Spinal cord (tissue), 9 donors: ENCODE measurements at regions not wholly inside any gene's neighbourhood (a gene's known extent, or its start where the extent isn't known, plus 50 kb on each side); places are given as distances from the start of the nearest gene placed in this dataset.
"Not testable (repeated sequence)": the region's sequence is repeated elsewhere in the genome, so short reads cannot be mapped to it uniquely, and the experiment has no call there.

ENCODE experiments used
- DNase-seq, 6 donors: peaks; one replicate each; pipeline versions ENCODE4 v3.0.0 to v3.0.0-alpha.2; 2013 to 2015; ENCODE audit warnings: low spot score in 6 of 6, low read depth in 4 of 6
- H3K27ac ChIP-seq: one replicate; pipeline ENCODE4 v1.5.1; 2013; ENCODE audit warnings: low read depth, low read length, control low read depth
- H3K27me3 ChIP-seq: one replicate; pipeline ENCODE4 v1.6.1; 2013; ENCODE audit warnings: low read length; ENCODE audit not compliant: control insufficient read depth, insufficient read depth
- H3K36me3 ChIP-seq: one replicate; pipeline ENCODE4 v1.6.1; 2013; ENCODE audit warnings: low read length; ENCODE audit not compliant: control insufficient read depth, insufficient read depth
- H3K4me1 ChIP-seq: one replicate; pipeline ENCODE4 v1.6.1; 2013; ENCODE audit warnings: low read length; ENCODE audit not compliant: control insufficient read depth, insufficient read depth
- H3K4me3 ChIP-seq: one replicate; pipeline ENCODE4 v1.5.1; 2013; ENCODE audit warnings: low read depth, low read length, control low read depth
- H3K9me3 ChIP-seq: one replicate; pipeline ENCODE4 v1.6.1; 2013; ENCODE audit warnings: low read length; ENCODE audit not compliant: control insufficient read depth, insufficient read depth
- WGBS: methylation state at CpG from one replicate; pipeline ENCODE4 v1.1.5; 2013; ENCODE audit warnings: missing lambda C conversion rate; ENCODE audit not compliant: insufficient coverage; 5-methylcytosine and 5-hydroxymethylcytosine counted together
- donor health status: healthy.

DNA sequence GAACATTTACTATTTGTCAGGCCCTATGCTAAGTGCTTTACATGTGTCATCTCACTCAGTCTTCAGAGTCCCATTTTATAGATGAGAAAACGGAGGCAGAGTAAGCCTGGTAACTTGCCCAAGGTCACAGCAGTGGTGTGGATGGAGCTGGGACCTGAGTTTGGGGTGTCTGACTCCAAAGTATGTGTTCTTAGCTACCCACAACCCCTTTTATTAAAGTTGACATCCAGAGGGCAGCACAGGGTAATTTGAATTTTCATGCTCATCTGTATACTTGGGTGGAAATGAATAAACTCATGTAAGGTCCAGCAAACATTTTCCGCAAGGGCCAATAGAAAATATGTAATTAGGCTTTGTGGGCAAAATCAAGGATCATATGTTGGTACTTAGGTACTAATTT is 93.4 kb upstream of the SLC25A48 start:
- no peak overlapping the region for H3K27ac ChIP-seq
- no peak overlapping the region for H3K4me3 ChIP-seq
- no peaks in the 10 kb centered on the region for H3K4me1 ChIP-seq
- no peaks in the 10 kb centered on the region for H3K36me3 ChIP-seq
- no peaks in the 10 kb centered on the region for H3K9me3 ChIP-seq
- WGBS, result 100% methylated on average over 1 of the region's 2 CpGs
- DNase-seq, result no peak
- no peaks in the 10 kb centered on the region for H3K27me3 ChIP-seq

DNA sequence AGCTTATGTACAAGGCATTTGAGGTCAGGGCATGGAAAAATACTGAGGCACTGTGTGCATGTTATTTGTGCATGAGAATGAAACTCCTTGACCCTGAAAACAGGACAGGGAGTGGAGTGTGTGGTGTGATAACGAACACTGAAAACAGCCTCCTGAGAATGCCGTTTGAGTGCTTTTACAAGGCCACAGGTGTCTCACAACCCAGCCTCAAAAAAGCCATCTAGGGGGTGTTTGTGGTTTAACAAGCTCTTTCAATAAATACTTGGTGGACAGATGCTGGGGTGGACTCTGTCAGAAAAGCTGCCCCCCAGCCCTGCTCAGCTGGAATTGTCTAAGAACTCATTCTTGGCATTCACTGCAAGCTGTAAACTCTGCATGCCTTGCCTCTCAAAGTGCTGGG is 94.0 kb upstream of the SLC25A48 start:
- 38% methylated on average over 1 of the region's 2 CpGs for WGBS
- no peaks in the 10 kb centered on the region for H3K36me3 ChIP-seq
- no peak overlapping the region for H3K27ac ChIP-seq
- no peak for DNase-seq
- no peaks in the 10 kb centered on the region for H3K9me3 ChIP-seq
- H3K4me3 ChIP-seq, result no peak overlapping the region
- no peaks in the 10 kb centered on the region for H3K4me1 ChIP-seq
- no peaks in the 10 kb centered on the region for H3K27me3 ChIP-seq

DNA sequence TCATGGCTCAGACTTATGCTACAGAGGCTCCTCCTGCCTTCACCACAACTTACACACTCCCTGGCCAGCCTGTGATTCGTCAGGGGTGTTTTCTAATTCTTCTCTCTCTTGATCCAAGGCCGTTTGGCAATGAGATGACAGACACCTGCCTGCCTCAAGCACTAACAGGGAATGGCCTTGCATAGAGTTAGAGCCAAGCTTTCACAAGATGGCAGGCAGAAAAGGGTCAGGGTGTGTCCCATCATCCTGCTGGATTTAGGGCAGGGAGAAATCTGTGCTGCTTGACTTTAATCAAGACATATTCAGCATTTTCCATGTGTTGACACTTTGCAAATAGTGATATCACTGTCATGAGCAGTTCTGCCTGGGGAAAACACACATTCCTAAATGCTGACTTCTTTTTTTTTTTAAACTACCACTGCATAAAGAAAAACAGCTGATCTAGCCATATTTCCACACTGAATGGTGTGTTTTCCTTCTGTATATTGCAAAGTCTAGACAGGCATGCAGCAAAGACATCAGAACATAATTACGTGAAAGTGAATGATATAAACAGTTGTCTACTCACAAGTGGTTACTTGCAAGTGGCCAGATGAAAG is 95.0 kb upstream of the SLC25A48 start:
- 60% methylated on average over 1 of the region's 3 CpGs for WGBS
- no peak overlapping the region for H3K4me3 ChIP-seq
- DNase-seq, result peak in 2 of 6 donors; percentile 11 to 18
- no peaks in the 10 kb centered on the region for H3K36me3 ChIP-seq
- no peak overlapping the region for H3K27ac ChIP-seq
- H3K27me3 ChIP-seq, result no peaks in the 10 kb centered on the region
- H3K9me3 ChIP-seq, result no peaks in the 10 kb centered on the region
- H3K4me1 ChIP-seq, result no peaks in the 10 kb centered on the region

DNA sequence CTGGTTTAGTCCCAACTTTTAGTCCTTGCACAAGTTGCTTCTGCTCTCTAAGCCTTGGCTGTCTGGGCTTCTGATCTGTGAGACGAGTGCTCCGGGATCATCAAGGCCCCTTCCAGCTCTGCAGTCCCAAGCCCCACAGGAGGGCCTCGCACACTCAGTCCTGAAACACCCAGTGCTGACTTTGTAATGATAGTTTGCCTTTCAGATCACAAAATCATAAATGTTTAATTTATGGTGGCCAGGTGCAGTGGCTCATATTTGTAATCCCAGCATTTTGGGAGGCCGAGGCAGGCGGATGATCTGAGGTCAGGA is 95.9 kb upstream of the SLC25A48 start:
- no peaks in the 10 kb centered on the region for H3K9me3 ChIP-seq
- 100% methylated on average over 2 of the region's 5 CpGs for WGBS
- no peaks in the 10 kb centered on the region for H3K36me3 ChIP-seq
- no peak overlapping the region for H3K27ac ChIP-seq
- H3K4me3 ChIP-seq, result no peak overlapping the region
- DNase-seq, result no peak
- no peaks in the 10 kb centered on the region for H3K4me1 ChIP-seq
- no peaks in the 10 kb centered on the region for H3K27me3 ChIP-seq

DNA sequence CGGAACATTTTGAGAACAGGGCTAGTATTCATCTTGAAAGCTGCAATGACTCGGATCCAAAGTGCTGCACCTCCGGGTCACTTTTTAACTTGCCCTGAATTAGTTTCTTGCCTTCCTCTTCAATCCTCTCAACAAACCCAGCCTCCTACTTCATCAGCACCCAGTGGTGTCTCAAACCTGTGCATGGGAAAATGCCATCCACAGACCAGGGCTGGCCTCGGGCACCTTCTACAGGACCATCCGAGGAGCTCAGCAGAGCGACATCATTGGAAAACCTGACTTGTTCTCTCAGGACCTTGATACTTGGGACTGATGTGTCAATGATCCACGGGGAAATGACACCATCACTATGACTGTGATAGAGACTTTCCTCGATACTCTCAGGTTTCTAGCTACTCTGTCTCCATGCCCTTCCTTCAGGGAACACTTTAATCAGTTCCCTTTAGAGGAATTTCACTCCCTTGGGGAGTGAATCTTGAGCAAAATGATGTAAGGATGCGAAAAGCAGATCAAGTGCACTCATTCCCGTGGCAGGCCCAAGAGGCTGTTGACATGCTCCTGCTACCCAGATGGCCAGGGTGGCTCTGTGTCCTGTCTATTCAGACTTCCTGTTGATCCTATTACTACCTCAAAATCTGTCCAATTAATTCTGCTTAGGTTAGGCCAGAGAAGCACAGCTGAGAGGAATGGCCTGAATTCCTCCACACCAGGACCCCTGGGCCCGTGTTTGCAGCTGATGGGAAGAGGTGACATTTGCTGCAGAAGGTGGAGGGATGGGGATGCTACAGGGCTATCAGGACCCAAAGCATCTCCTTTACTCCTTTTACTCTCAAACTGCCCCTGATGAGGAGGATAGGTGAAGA is 96.5 kb upstream of the SLC25A48 start:
- Histone ChIP-seq H3K9me3 (no peaks in the 10 kb centered on the region), H3K4me1 (no peaks in the 10 kb centered on the region), H3K4me3 (no peak overlapping the region), H3K27me3 (no peaks in the 10 kb centered on the region), H3K36me3 (no peaks in the 10 kb centered on the region), H3K27ac (no peak overlapping the region)
- WGBS, result 88% methylated on average over 9 of the region's 11 CpGs
- no peak for DNase-seq

DNA sequence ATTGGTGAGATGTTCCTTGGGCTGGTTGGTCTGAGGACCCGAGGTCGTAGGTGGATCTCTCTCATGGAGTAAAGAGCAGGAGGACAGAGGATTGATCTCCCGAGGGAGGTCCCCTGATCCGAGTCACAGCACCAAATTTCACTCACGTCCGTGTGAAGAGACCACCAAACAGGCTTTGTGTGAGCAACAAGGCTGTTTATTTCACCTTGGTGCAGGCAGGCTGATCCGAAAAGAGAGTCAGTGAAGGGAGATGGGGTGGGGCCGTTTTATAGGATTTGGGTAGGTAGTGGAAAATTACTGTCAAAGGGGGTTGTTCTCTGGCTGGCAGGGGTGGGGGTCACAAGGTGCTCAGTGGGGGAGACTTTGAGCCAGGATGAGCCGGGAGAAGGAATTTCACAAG is 97.5 kb upstream of the SLC25A48 start:
- not testable (repeated sequence) for H3K4me3 ChIP-seq, DNase-seq, H3K27ac ChIP-seq, H3K27me3 ChIP-seq, H3K9me3 ChIP-seq, H3K4me1 ChIP-seq, H3K36me3 ChIP-seq
- WGBS, result 84% methylated on average over 8 of the region's 9 CpGs

DNA sequence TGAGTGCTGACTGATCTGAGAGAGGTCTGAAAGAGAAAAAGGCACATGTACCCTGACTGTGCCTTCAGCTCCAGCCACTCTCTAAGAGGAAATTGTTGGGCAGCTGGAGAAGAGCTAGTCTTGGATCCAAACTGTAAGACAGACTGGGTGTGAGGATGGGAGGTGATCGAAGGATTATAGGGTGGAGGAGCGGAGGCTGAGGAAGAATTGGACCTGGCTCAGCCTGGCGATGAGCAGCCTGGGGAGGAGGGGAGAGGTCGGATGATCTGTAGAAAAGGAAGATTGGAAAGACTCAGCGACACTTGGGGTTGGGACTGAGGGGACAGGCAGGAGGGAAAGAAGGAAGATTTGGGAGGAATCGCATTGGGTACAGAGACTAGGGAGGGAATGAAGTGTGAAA is 98.6 kb upstream of the SLC25A48 start:
- Histone ChIP-seq H3K4me3 (no peak overlapping the region), H3K4me1 (no peaks in the 10 kb centered on the region), H3K27ac (no peak overlapping the region), H3K9me3 (no peaks in the 10 kb centered on the region), H3K27me3 (no peaks in the 10 kb centered on the region), H3K36me3 (no peaks in the 10 kb centered on the region)
- no peak for DNase-seq
- 92% methylated on average over 6 of the region's 6 CpGs for WGBS

DNA sequence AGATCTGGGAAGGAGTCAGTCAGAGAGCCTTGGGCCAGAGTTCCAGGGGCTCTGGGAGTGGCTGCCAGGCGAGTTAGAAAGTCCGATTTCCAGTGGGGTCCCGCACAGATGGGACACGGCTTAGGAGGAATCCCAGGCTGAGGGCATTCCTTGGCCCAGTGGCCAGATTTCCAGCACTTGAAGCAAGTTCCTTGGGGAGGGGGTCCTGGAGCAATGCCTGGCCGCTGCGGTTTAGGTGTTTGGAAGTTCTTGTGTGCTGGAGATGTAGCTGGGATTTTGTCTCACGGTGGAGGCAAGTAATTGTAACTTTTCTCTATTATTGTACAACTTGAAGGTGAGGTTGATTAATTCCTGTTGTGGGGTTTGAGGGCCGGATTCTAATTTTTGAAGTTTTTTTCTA is 99.5 kb upstream of the SLC25A48 start:
- not testable (repeated sequence) for H3K9me3 ChIP-seq, H3K4me1 ChIP-seq, DNase-seq, H3K27me3 ChIP-seq, H3K4me3 ChIP-seq, H3K27ac ChIP-seq, H3K36me3 ChIP-seq
- 92% methylated on average over 7 of the region's 8 CpGs for WGBS

DNA sequence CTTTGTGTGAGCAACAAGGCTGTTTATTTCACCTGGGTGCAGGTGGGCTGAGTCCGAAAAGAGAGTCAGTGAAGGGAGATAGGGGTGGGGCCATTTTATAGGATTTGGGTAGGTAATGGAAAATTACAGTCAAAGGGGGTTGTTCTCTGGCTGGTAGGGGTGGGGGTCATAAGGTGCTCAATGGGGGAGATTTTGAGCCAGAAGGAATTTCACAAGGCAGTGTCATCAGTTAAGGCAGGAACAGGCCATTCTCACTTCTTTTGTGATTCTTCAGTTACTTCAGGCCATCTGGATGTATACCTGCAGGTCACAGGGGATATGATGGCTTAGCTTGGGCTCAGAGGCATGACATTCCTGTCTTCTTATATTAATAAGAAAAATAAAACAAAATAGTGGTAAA is 103.4 kb upstream of the SLC25A48 start:
- 100% methylated on average over 1 of the region's 1 CpG for WGBS

DNA sequence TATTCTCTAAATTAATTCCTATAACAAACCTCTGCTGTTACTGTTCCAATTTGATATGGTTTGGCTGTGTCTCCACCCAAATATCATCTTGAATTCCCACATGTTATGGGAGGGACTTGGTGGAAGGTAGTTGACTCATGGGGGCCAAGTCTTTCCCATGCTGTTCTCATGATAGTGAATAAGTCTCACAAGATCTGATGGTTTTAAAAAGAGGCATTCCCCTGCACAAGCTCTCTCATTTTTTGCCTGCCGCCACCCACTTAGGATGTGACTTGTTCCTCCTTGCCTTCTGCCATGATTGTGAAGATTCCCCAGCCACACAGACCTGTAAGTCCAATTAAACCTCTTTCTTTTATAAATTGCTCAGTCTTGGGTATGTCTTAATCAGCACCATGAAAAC is 104.3 kb upstream of the SLC25A48 start:
- not testable (repeated sequence) for H3K27me3 ChIP-seq, H3K9me3 ChIP-seq, H3K4me1 ChIP-seq, DNase-seq, H3K27ac ChIP-seq, H3K36me3 ChIP-seq, H3K4me3 ChIP-seq
- WGBS, result 100% methylated on average over 1 of the region's 1 CpG

More for the DNA sequence above, 103.4 kb upstream of the SLC25A48 start:
- not testable (repeated sequence) for H3K9me3 ChIP-seq, DNase-seq, H3K27me3 ChIP-seq, H3K36me3 ChIP-seq, H3K27ac ChIP-seq, H3K4me1 ChIP-seq, H3K4me3 ChIP-seq
